ENCODE measurements at regions not wholly inside any gene's neighbourhood (a gene's known extent, or its start where the extent isn't known, plus 50 kb on each side); places are given as distances from the start of the nearest gene placed in this dataset.
"Not testable (repeated sequence)": the region's sequence is repeated elsewhere in the genome, so short reads cannot be mapped to it uniquely, and the experiment has no call there.

DNA sequence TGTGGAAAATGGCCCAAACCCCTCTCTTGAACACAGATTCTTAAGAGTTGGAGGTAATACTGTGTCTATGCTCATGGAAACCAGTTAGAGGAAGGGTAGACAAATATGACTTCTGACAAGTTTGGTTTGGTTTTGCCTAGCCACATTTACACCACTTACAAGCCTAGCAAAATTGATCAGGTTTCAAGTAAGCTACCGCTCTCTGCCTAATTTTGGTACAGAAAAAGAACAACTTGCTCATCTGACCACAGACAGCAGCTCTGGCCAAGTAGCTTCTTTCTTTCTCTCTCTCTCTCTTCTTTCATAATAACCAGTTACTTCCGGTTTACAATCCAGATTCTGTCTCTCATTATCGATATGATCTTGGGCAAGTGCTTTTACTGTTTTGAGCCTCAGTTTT lies 260.0 kb downstream of the GLUD2 start:
- DNase-seq: no peak

DNA sequence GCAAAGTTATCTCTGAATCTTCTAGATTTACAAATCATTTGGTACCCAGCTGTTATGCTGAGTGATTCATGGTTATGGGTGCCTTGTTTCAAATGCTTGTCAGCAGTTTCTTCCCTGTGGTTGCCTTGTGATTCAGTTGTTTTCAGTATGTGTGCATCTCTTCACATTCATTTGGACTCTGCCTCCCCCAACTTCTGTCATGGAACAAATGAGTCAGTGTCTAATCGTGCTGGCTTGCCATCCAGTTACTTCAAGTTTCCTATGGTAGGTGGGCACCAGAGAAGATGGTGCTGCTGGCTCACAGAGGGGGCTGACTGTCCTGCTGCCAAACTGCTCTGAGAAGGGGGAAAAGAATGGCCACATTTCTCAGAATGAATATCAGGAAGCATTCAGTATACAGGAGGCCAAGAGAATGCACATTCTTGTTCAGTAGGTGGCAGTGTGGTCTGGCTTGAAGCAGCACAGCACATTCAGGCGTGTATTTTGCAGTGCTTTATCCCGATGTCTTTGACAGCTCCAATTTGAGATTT lies 260.9 kb downstream of the GLUD2 start:
- no peak for DNase-seq

DNA sequence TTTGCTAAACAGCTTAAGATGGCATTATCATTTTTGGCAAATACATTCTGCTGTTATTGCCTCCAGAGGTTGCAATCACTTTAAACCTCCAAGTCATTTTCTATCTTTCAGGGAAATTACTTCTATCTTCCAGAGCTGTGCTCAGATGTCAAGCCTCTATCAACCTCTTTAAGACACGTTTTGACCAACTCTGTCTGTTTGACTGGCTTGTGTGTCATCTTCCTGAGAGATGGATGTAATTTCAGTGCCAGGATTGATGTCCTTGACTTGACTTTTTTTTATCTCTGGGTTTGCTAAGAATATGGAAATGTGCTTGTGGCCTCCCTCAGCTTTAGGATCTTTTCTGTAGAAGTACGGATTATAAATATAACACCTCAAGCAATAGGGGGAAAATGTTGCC lies 263.4 kb downstream of the GLUD2 start:
- no peak for DNase-seq

DNA sequence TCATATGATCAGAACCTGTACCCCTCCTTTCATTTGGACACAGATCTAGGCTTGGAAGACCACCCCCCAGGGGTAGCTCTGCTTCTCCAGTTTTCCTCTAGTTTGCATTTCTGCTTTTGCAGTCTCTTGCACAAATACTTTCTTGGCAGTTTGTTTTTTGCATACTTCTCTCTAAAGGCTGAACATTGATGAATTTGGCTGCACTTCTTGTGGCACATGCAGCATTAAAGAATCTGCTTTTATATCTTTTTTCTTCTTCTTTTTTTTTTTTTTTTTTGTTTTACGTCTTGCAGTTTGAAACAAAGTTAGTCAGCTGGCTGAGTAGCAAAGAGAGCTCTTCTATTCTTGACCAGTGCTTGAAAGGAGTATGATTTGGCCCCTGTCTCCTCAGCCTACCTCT lies 273.0 kb downstream of the GLUD2 start:
- DNase-seq: no peak

DNA sequence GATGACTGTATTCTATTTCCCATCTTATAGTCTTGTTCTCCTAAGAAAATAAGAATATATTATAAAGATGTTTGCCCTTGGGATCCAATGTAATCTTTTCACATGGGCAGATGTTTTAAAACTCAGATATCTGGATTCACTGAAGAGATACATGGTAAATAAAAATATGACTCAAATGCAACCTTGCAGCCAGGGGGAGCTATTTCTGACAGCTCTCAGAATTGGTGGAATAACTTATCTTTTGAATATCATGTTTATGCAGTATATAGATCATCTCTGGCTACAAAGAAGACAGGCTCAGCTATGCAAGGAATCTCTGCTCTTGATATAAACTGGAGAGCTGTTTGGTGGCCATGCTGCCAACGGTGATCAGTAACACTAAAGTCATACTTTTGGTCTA lies 274.7 kb downstream of the GLUD2 start:
- no peak for DNase-seq

DNA sequence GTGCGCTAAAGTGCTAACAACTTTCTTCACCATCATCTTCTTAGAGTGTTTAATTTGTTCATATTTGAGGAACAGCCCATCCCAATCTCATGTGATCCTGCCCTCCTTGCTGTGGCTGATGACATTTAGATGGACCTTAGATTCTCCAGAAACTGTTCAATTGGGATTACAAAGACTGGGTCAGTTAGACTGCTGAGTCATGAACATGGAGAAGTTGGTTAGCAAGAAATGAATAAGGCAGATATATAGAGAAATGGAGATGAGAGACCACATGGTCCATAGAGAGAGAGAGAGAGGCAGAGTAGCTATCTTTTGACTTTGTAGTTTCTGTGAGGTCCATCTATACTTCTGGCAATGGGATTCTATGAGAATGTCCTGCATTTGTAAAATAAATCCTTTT lies 275.9 kb downstream of the GLUD2 start:
- no peak for DNase-seq

DNA sequence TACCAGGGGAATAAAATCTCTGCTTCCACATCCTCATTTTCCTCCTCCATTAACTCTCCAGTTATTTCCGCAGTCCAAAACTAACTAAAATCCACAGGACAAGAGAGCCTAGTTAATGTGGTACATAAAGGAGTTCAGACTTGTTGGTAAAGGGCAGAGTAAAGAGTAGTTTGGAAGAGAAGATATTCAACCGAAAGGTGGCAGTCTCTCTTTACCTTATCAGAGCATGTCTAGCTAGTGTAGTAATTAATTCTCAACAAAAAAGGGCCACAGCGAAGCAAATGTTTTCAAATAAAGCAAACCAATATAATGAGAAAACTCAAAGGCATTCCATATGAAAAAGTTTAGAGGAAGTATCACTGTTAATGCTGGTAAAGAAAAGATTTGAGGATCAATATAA lies 286.5 kb downstream of the GLUD2 start:
- DNase-seq: no peak

DNA sequence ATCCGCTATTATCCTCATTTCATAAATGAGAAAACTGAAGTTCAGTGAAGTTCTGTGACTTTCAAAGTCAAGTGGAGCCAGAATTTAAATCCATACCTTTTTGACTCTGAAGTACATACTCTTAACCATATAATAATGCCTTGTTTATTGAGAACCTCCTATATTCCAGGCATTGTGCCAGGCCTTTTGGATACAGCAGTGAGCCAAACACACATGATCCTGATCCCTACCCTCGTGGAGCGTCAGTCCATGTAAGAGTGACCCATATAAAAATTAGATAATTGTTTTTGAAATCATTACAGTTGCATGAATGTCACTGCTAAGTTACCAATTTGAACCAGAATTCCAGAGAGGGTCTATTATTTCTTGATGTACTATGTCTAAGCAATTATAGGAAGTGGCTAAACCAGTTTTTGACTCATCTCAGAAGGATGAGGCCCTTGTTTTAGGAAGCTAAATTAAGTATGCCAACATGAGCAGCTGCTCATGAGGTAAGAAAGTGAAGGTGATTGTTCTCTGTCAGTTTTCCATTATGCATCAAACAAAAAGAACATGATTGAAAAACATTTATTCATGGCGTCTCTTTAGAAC lies 289.5 kb downstream of the GLUD2 start:
- no peak for DNase-seq

DNA sequence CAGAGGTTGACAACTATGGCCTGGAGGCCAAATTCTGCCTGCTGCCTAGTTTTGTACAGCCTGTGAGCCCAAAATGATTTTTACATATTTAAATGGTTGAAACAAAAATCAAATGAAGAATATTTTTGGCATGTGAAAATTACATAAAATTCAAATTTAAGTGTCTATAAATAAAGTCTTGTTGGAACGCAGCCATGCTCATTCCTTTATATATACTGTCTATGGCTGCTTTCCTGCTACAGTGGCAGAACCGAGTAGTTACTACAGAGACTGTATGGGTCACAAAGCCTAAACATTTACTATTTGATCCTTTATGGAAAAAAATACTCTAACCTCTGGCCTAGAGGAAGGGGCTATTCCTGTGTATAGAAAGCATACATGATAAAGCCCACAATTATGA lies 290.4 kb downstream of the GLUD2 start:
- DNase-seq: no peak

DNA sequence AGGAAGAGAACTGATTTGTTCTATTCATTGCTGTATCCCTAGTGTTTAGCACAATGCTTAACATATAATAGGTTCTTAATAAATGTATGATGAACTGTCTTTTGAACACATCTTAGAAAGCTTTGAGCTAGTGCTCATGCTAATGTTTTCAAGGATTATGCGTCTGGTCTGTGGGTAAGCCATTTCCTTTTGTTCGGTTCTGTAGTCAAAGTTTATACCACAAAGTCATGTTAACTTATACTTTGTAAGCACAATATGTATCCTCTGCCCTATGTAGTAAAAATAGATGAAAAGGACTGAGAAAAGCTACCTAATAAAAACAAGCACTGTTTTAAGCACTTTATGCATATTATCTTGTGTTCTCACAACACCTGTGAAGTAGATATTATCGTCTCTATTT lies 301.9 kb downstream of the GLUD2 start:
- no peak for DNase-seq

DNA sequence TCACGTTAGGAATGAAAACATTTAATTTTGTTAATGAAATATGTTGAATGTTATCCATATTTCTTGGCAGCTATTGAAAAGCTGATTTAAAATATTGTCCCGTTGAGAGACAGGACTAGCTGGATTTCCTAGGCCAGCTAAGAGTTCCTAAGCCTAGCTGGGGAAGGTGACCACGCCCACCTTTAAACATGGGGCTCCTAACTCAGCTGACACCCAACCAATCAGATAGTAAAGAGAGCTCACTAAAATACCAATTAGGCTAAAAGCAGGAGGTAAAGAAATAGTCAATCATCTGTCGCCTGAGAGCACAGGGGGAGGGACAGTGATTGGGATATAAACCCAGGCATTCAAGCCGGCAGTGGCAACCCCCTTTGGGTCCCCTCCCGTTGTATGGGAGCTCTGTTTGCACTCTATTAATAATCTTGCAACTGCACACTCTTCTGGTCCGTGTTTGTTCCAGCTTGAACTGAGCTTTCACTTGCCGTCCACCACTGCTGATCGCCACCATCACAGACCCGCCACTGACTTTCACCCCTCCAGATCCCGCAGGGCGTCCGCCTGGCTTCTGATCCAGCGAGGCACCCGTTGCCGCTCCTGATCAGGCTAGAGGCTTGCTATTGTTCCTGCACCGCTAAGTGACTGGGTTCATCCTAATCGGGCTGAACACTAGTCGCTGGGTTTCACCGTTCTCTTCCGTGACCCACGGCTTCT lies 308.9 kb downstream of the GLUD2 start:
- no peak for DNase-seq

DNA sequence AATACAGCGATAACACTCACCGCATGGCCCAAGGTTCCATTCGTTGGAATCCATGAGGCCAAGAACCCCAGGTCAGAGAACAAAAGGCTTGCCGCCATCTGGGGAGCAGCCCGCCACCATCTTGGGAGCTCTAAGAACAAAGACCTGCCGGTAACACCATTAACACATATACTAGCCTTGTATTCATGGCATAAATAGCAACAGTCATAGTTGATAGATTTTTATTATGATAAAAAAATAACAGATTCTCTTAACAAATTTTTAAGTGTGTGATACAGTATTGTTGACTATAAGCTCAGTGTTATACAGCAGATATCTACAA lies 309.4 kb downstream of the GLUD2 start:
- DNase-seq: no peak

DNA sequence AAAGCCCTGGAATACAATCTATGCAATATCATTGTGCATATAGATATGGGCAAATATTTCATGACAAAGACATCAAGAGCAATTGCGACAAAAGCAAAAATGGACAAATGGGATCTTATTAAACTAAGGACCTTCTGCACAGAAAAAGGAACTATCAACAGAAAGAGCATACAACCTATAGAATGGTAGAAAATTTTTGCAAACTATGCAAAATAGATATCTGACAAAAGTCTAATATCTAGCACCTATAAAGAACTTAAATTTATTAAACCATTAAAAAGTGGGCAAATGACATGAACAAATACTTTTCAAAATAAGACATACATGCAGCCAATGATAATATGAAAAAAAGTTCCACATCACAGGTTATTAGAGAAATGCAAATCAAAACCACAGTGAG lies 312.9 kb downstream of the GLUD2 start:
- DNase-seq: no peak

DNA sequence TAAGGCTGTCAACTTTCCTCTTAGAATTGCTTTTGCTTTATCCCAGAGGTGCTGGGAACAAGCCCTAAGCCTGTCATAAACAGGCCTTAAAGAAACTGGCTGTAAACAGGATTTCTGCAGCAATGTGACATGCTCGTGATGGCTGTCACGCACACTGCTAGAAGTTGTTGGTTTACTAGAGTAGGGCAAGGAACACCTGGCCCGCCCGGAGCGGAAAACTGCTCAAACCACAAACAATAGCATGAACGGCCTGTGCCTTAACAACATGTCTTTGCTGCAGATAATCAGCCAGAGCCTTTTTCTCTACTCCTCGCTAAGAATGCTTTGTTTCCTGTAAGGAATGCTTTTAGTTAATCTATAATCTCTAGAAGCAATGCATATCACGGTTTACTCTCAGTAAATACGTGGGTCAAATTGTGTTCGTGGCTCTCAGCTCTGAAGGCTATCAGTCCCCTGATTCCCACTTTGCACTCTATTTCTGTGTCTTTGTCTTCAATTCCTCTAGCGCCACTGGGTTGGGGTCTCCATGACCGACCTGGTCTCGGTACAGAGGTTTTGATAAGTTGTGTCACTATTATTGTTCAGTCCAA lies 318.3 kb downstream of the GLUD2 start:
- DNase-seq: no peak

DNA sequence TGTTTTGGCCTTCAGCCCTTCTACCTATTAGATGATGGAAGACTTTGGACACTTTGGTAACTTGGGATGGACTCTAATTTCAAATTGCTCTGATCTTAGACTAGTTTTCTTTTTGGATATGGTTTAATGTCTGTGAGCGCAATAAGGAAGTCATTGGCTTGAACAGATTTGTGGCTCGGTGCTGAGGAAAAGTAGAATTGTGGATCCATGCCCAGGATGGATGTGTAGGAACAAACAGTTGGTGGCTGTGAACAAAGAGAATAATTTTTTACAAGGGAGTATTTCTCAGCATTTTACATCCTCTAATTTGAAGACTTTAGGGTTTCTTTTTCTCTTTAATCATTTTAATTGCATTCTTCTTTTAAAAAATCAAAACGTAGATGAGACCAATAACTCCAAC lies 327.1 kb downstream of the GLUD2 start:
- DNase-seq: no peak

DNA sequence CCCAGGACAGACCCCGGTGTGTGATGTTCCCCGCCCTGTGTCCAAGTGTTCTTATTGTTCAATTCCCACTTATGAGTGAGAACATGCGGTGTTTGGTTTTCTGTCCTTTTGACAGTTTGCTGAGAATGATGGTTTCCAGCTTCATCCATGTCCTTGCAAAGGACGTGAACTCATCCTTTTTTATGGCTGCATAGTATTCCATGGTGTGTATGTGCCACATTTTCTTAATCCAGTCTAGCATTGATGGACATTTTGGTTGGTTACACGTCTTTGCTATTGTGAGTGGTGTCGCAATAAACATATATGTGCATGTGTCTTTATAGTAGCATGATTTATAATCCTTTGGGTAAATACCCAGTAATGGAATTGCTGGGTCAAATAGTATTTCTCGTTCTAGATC lies 334.5 kb downstream of the GLUD2 start:
- not testable (repeated sequence) for DNase-seq

DNA sequence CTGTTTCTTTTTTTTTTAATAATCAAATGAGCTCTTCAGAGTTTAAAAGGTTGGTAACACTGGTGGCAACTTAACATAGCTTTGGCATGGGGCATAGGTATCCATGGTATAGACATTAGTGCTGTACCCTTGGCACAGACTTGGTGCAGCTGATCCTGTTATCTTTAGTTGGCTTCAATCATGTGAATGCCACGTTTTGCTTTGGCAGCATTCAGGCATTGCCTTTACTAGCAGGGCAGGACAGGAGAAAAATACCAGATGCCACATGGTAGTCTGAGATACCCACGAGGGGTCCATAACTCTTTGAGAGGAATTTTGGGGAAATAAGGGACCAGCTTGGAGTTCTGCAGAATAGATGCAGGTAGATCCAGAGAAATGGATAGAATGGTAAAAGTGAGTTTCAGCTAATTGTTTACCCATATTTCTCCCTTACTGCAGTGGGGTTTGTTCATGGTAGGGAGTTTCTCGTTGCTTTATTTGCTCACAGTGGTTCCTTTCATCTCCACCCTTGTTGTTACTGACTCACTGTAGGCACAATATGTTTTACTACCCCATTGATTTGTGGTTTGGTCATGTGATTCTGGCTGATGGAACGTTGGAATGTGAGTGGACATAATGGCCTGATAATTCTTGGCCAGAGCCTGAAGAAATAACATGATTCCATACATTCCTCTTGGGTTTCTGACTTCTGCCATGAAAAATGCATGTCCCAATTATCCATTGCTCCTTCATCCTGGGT lies 342.7 kb downstream of the GLUD2 start:
- DNase-seq: no peak

DNA sequence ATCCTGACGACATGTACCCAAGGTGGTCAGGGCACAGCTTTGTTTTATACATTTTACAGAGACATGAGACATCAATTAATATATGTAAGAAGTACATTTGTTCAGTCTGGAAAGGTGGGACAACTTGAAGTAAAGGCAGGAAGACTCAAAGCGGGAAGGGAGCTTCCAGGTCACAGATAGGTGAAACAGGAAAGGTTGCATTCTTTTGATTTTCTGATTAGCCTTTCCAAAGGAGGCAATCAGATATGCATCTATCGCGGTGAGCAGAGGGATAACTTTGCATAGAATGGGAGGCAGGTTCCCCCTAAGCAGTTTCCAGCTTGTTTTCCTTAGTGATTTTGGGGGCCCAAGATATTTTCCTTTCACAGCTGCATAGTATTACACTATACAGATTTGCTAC lies 358.4 kb downstream of the GLUD2 start:
- DNase-seq: no peak

DNA sequence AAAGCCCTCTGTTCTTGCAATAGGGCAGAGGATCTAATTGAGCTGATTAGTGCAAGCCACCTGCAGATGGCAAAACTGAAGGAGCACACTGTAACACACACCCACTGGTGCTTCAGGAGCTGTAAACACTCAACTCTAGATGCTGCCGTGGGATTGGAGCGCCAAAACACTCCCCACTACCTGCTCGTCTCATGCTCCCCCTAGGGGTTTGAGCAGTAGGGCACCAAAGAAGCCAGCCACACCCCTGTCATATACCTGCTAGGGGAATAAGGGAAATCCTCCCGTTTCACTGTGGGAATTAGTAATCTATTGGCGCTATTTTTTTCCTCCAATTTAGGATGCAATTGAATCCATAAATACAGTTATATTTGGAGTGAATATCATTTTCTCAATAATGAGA lies 360.2 kb downstream of the GLUD2 start:
- no peak for DNase-seq

DNA sequence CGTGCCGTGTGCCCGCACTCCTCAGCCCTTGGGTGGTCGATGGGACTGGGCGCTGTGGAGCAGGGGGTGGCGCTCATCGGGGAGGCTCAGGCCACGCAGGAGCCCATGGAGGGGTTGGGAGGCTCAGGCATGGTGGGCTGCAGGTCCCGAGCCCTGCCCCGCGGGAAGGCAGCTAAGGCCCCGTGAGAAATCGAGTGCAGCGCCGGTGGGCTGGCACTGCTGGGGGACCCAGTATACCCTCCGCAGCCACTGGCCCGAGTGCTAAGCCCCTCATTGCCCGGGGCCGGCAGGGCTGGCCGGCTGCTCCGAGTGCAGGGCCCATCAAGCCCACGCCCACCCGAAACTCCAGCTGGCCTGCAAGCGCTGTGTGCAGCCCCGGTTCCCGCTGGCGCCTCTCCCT lies 384.1 kb downstream of the GLUD2 start:
- DNase-seq: not testable (repeated sequence)

DNA sequence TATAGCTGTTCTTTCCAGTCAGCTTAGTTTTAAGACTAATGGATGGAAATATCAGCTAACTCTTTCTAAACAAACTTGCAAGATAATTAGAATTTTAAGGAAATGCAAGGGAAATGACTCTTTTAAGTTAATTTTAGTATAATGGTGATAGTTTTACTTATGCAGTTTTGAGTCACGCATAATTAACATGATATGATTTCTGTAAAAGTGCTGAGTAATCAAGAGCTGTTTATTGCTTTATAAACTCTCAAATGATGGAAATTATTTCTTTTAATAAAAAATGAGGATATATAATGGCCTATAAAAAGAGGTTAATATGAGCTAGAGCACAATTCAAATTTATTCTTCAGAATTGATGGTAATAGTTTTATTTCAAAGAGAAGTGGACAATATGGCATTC lies 385.9 kb downstream of the GLUD2 start:
- DNase-seq: no peak

DNA sequence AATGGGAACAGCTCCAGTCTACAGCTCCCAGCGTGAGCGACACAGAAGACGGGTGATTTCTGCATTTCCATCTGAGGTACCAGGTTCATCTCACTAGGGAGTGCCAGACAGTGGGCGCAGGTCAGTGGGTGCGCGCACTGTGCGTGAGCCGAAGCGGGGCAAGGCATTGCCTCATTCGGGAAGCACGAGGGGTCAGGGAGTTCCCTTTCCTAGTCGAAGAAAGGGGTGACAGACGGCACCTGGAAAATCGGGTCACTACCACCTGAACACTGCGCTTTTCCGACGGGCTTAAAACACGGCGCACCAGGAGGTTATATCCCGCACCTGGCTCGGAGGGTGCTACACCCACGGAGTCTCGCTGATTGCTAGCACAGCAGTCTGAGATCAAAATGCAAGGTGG lies 390.3 kb downstream of the GLUD2 start:
- not testable (repeated sequence) for DNase-seq

DNA sequence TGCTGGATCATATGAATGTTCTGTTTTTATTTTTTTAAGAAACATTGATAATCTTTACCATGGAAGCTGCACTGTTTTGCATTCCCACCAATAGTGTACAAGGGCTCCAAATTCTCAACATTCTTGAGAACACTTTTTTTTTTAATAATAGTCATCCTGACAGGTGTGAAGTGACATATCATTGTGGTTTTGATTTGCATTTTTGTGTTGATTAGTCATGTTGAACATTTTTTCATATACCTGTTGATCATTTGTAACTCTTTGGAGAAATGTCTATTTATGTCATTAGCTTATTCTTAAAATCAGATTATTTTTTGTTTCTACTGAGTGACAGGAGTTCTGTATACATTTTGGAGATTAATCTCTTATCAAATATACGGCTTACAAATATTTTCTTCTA lies 408.5 kb downstream of the GLUD2 start:
- DNase-seq: no peak

DNA sequence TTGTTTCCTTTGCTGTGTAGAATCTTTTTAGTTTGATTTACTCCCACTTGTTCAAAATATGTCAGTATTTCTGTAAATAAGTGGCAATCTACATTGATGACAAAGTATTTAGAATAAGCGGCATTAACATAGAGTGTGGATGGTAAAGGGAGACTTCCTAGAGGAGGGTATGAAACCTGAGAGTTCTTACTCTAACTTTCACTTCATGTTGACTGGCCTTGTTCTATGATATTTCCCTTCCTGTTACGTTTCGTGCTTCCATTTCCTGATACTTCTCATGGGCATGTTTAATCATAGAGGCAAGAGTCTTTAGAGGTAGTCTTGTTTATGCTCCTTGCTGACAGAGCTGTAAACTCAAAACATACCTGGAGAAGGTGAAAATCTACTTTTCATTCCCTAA lies 408.9 kb downstream of the GLUD2 start:
- no peak for DNase-seq
